ENCODE measurements at regions not wholly inside any gene's neighbourhood (a gene's known extent, or its start where the extent isn't known, plus 50 kb on each side); places are given as distances from the start of the nearest gene placed in this dataset.
"Not testable (repeated sequence)": the region's sequence is repeated elsewhere in the genome, so short reads cannot be mapped to it uniquely, and the experiment has no call there.

GRCh38 chr5:130337179-130337888 is 433.1 kb downstream of the CHSY3 start:
- no peak overlapping the region for H3K4me3 ChIP-seq (ENCODE audit: extremely low read depth, insufficient read depth, low read length, poor library complexity, severe bottlenecking)
- H3K9me3 ChIP-seq (ENCODE audit: control insufficient read depth, low read length), result no peaks in the 10 kb centered on the region
- H3K4me1 ChIP-seq (ENCODE audit: control insufficient read depth, insufficient read depth, low read length, poor library complexity, severe bottlenecking), result peaks cover 19% of the 10 kb centered on the region
- 73 to 80% methylated on average over 1 to 2 of the region's 7 CpGs for WGBS, 2 experiments (ENCODE audit: insufficient coverage in 2 of 2)
- H3K36me3 ChIP-seq (ENCODE audit: control insufficient read depth, insufficient read depth, low read length), result no peaks in the 10 kb centered on the region
- H3K27ac ChIP-seq (ENCODE audit: low read depth, low read length, severe bottlenecking), result peak overlapping the region; percentile 48

GRCh38 chr5:130335117-130335516 is 430.9 kb downstream of the CHSY3 start:
- WGBS, 2 experiments (ENCODE audit: insufficient coverage in 2 of 2), result no CpG with 5 or more reads among the region's 1 CpG
- peaks cover 6% of the 10 kb centered on the region for H3K9me3 ChIP-seq (ENCODE audit: control insufficient read depth, low read length)
- peak overlapping the region; percentile 66 for H3K27ac ChIP-seq (ENCODE audit: low read depth, low read length, severe bottlenecking)
- no peak overlapping the region for H3K4me3 ChIP-seq (ENCODE audit: extremely low read depth, insufficient read depth, low read length, poor library complexity, severe bottlenecking)
- H3K4me1 ChIP-seq (ENCODE audit: control insufficient read depth, insufficient read depth, low read length, poor library complexity, severe bottlenecking), result peaks cover 19% of the 10 kb centered on the region
- no peaks in the 10 kb centered on the region for H3K36me3 ChIP-seq (ENCODE audit: control insufficient read depth, insufficient read depth, low read length)

GRCh38 chr5:130333089-130333488 is 428.8 kb downstream of the CHSY3 start:
- no CpG with 5 or more reads among the region's 2 CpGs for WGBS, 2 experiments (ENCODE audit: insufficient coverage in 2 of 2)
- H3K4me1 ChIP-seq (ENCODE audit: control insufficient read depth, insufficient read depth, low read length, poor library complexity, severe bottlenecking), result peaks cover 18% of the 10 kb centered on the region
- H3K4me3 ChIP-seq (ENCODE audit: extremely low read depth, insufficient read depth, low read length, poor library complexity, severe bottlenecking), result no peak overlapping the region
- H3K36me3 ChIP-seq (ENCODE audit: control insufficient read depth, insufficient read depth, low read length), result no peaks in the 10 kb centered on the region
- H3K9me3 ChIP-seq (ENCODE audit: control insufficient read depth, low read length), result peaks cover 9% of the 10 kb centered on the region
- H3K27ac ChIP-seq (ENCODE audit: low read depth, low read length, severe bottlenecking), result no peak overlapping the region

GRCh38 chr5:130331332-130331731 is 427.1 kb downstream of the CHSY3 start:
- Histone ChIP-seq H3K27ac (ENCODE audit: low read depth, low read length, severe bottlenecking) (no peak overlapping the region), H3K4me3 (ENCODE audit: extremely low read depth, insufficient read depth, low read length, poor library complexity, severe bottlenecking) (no peak overlapping the region), H3K9me3 (ENCODE audit: control insufficient read depth, low read length) (peaks cover 9% of the 10 kb centered on the region), H3K4me1 (ENCODE audit: control insufficient read depth, insufficient read depth, low read length, poor library complexity, severe bottlenecking) (peaks cover 10% of the 10 kb centered on the region), H3K36me3 (ENCODE audit: control insufficient read depth, insufficient read depth, low read length) (no peaks in the 10 kb centered on the region)
- 80 to 86% methylated on average over 1 of the region's 3 CpGs for WGBS, 2 experiments (ENCODE audit: insufficient coverage in 2 of 2)

GRCh38 chr5:130324953-130325671 is 420.8 kb downstream of the CHSY3 start:
- 85 to 91% methylated on average over 5 to 7 of the region's 7 CpGs for WGBS, 2 experiments (ENCODE audit: insufficient coverage in 2 of 2)
- H3K9me3 ChIP-seq (ENCODE audit: control insufficient read depth, low read length), result peaks cover 18% of the 10 kb centered on the region

GRCh38 chr5:130323804-130324454 is 419.7 kb downstream of the CHSY3 start:
- 80 to 97% methylated on average over 1 to 3 of the region's 3 CpGs for WGBS, 2 experiments (ENCODE audit: insufficient coverage in 2 of 2)

More at GRCh38 chr5:130324953-130325671, 420.8 kb downstream of the CHSY3 start:
- H3K36me3 ChIP-seq (ENCODE audit: control insufficient read depth, insufficient read depth, low read length), result no peaks in the 10 kb centered on the region
- no peak overlapping the region for H3K27ac ChIP-seq (ENCODE audit: low read depth, low read length, severe bottlenecking)
- H3K4me1 ChIP-seq (ENCODE audit: control insufficient read depth, insufficient read depth, low read length, poor library complexity, severe bottlenecking), result no peaks in the 10 kb centered on the region
- H3K4me3 ChIP-seq (ENCODE audit: extremely low read depth, insufficient read depth, low read length, poor library complexity, severe bottlenecking), result no peak overlapping the region

GRCh38 chr5:130321931-130322330 is 417.7 kb downstream of the CHSY3 start:
- Histone ChIP-seq H3K4me1 (ENCODE audit: control insufficient read depth, insufficient read depth, low read length, poor library complexity, severe bottlenecking) (no peaks in the 10 kb centered on the region), H3K36me3 (ENCODE audit: control insufficient read depth, insufficient read depth, low read length) (no peaks in the 10 kb centered on the region), H3K4me3 (ENCODE audit: extremely low read depth, insufficient read depth, low read length, poor library complexity, severe bottlenecking) (no peak overlapping the region), H3K9me3 (ENCODE audit: control insufficient read depth, low read length) (peaks cover 15% of the 10 kb centered on the region), H3K27ac (ENCODE audit: low read depth, low read length, severe bottlenecking) (no peak overlapping the region)

More at GRCh38 chr5:130323804-130324454, 419.7 kb downstream of the CHSY3 start:
- no peak overlapping the region for H3K27ac ChIP-seq (ENCODE audit: low read depth, low read length, severe bottlenecking)
- no peaks in the 10 kb centered on the region for H3K36me3 ChIP-seq (ENCODE audit: control insufficient read depth, insufficient read depth, low read length)
- H3K4me1 ChIP-seq (ENCODE audit: control insufficient read depth, insufficient read depth, low read length, poor library complexity, severe bottlenecking), result no peaks in the 10 kb centered on the region
- H3K9me3 ChIP-seq (ENCODE audit: control insufficient read depth, low read length), result peaks cover 15% of the 10 kb centered on the region
- H3K4me3 ChIP-seq (ENCODE audit: extremely low read depth, insufficient read depth, low read length, poor library complexity, severe bottlenecking), result no peak overlapping the region

GRCh38 chr5:130316971-130317680 is 412.9 kb downstream of the CHSY3 start:
- Histone ChIP-seq H3K4me3 (ENCODE audit: extremely low read depth, insufficient read depth, low read length, poor library complexity, severe bottlenecking) (no peak overlapping the region), H3K9me3 (ENCODE audit: control insufficient read depth, low read length) (peaks cover 9% of the 10 kb centered on the region), H3K36me3 (ENCODE audit: control insufficient read depth, insufficient read depth, low read length) (no peaks in the 10 kb centered on the region), H3K27ac (ENCODE audit: low read depth, low read length, severe bottlenecking) (no peak overlapping the region), H3K4me1 (ENCODE audit: control insufficient read depth, insufficient read depth, low read length, poor library complexity, severe bottlenecking) (no peaks in the 10 kb centered on the region)
- 81 to 90% methylated on average over 3 to 5 of the region's 7 CpGs for WGBS, 2 experiments (ENCODE audit: insufficient coverage in 2 of 2)

- H3K9me3 ChIP-seq (ENCODE audit: control insufficient read depth, low read length), result no peaks in the 10 kb centered on the region
- no peaks in the 10 kb centered on the region for H3K4me1 ChIP-seq (ENCODE audit: control insufficient read depth, insufficient read depth, low read length, poor library complexity, severe bottlenecking)
- no peaks in the 10 kb centered on the region for H3K36me3 ChIP-seq (ENCODE audit: control insufficient read depth, insufficient read depth, low read length)
- no peak overlapping the region for H3K4me3 ChIP-seq (ENCODE audit: extremely low read depth, insufficient read depth, low read length, poor library complexity, severe bottlenecking)
- H3K27ac ChIP-seq (ENCODE audit: low read depth, low read length, severe bottlenecking), result no peak overlapping the region
- 100% methylated on average over 1 of the region's 1 CpG; no CpG with 5 or more reads in 1 of the 2 experiments for WGBS, 2 experiments (ENCODE audit: insufficient coverage in 2 of 2)
Measured at GRCh38 chr5:130295235-130295634, 391.0 kb downstream of the CHSY3 start.

GRCh38 chr5:130294798-130295197 is 390.5 kb downstream of the CHSY3 start:
- H3K27ac ChIP-seq (ENCODE audit: low read depth, low read length, severe bottlenecking); H3K9me3 ChIP-seq (ENCODE audit: control insufficient read depth, low read length); H3K4me3 ChIP-seq (ENCODE audit: extremely low read depth, insufficient read depth, low read length, poor library complexity, severe bottlenecking); H3K36me3 ChIP-seq (ENCODE audit: control insufficient read depth, insufficient read depth, low read length); H3K4me1 ChIP-seq (ENCODE audit: control insufficient read depth, insufficient read depth, low read length, poor library complexity, severe bottlenecking): not testable (repeated sequence)
- 100% methylated on average over 1 of the region's 3 CpGs; no CpG with 5 or more reads in 1 of the 2 experiments for WGBS, 2 experiments (ENCODE audit: insufficient coverage in 2 of 2)
